Spleen (tissue), 7 donors: ENCODE measurements at regions not wholly inside any gene's neighbourhood (a gene's known extent, or its start where the extent isn't known, plus 50 kb on each side); places are given as distances from the start of the nearest gene placed in this dataset.

ENCODE experiments used
- CTCF ChIP-seq, 11 experiments: fragments of 200-600 bp in 7 of 11; fragments of 450-650 bp in 4 of 11; sonication (generic) in 4 of 11; IDR thresholded peaks in 8 of 11; conservative IDR thresholded peaks in 3 of 11; 1 replicate in 7 of 11; 2 replicates in 4 of 11; pipeline versions ENCODE4 v1.4.0 to v1.8.0; 2016 to 2021; ENCODE audit warnings: antibody characterized with exemption in 11 of 11, inconsistent platforms in 4 of 11, mild to moderate bottlenecking in 1 of 11
- POLR2A ChIP-seq, 3 donors: fragments of 450-650 bp; IDR thresholded peaks; one replicate each; pipeline ENCODE4 v1.5.1; 2017; ENCODE audit warnings: antibody characterized with exemption in 3 of 3, mild to moderate bottlenecking in 1 of 3
- donor health status: DM: no; HTN: no; CAD: no; lungs with moderate emphysema.
- donor health status: DM: no; HTN: no; CAD: no.
- donor health status: DM: no; HTN: no; CAD: no.

GRCh38 chr6:142685852-142686506 is 259.0 kb downstream of the HIVEP2 start:
- no peak for TF ChIP-seq CTCF (IDR thresholded peaks at IDR 0.05 in 8 of 11, conservative IDR thresholded peaks at IDR 0.05 in 3 of 11)
- TF ChIP-seq POLR2A (IDR thresholded peaks at IDR 0.05) = no peak
